Hepatocyte (in vitro differentiated cells): ENCODE measurements at regions not wholly inside any gene's neighbourhood (a gene's known extent, or its start where the extent isn't known, plus 50 kb on each side); places are given as distances from the start of the nearest gene placed in this dataset.

ENCODE experiments used
- CTCF ChIP-seq: fragments of 200-600 bp; sonication (generic); IDR thresholded peaks from 2 replicates; pipeline ENCODE4 v1.5.1; 2016; ENCODE audit warnings: antibody characterized with exemption, mild to moderate bottlenecking; ENCODE audit not compliant: poor library complexity
- EZH2phosphoT487 ChIP-seq: fragments of 200-600 bp; sonication (generic); IDR thresholded peaks from one replicate; pipeline ENCODE4 v1.6.1; 2018; ENCODE audit warnings: antibody characterized with exemption, mild to moderate bottlenecking, low read depth, moderate library complexity; ENCODE audit not compliant: unreplicated experiment, severe bottlenecking

- no peak for TF ChIP-seq EZH2phosphoT487
- TF ChIP-seq CTCF: no peak
These were observed 62.5 kb upstream of the CD44 start for GRCh38 chr11:35076201-35077100.
